GM18511 (cell line): ENCODE measurements at regions not wholly inside any gene's neighbourhood (a gene's known extent, or its start where the extent isn't known, plus 50 kb on each side); places are given as distances from the start of the nearest gene placed in this dataset.
"Not testable (repeated sequence)": the region's sequence is repeated elsewhere in the genome, so short reads cannot be mapped to it uniquely, and the experiment has no call there.

Experiments
- ATAC-seq: cut with Tn5 transposase; IDR thresholded peaks from one replicate; pipeline ENCODE4 v1.9.1; 2021; ENCODE audit warnings: mild to moderate bottlenecking, moderate library complexity; ENCODE audit not compliant: unreplicated experiment

- not testable (repeated sequence) for ATAC-seq
Observed at GRCh38 chr14:106323970-106324369, 797.6 kb downstream of the TMEM121 start.

GRCh38 chr14:106327234-106327633, 800.9 kb downstream of the TMEM121 start:
- no peak for ATAC-seq

- ATAC-seq = not testable (repeated sequence)
Observed at GRCh38 chr14:106327702-106328353, 801.4 kb downstream of the TMEM121 start.

DNA sequence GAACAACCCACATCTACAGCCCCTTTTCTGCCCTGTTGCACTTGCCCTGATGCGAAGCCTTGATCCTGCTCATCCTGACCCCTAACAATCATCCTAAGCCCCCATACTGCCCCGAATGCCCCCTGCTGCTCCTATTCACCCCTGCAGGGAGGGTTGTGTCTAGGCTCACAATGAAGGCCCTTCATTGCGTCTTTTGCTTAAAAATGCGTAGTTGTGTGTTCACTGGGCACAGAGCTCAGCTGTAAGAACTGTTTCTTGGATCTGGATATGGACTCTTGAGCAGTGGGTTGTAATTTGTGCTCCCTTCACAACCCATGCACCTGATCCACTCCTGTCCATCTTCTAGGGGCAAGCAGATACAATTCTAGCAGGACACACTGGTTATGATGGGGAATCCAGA, 802.9 kb downstream of the TMEM121 start:
- ATAC-seq = not testable (repeated sequence)

GRCh38 chr14:106329987-106330774, 803.8 kb downstream of the TMEM121 start:
- not testable (repeated sequence) for ATAC-seq

DNA sequence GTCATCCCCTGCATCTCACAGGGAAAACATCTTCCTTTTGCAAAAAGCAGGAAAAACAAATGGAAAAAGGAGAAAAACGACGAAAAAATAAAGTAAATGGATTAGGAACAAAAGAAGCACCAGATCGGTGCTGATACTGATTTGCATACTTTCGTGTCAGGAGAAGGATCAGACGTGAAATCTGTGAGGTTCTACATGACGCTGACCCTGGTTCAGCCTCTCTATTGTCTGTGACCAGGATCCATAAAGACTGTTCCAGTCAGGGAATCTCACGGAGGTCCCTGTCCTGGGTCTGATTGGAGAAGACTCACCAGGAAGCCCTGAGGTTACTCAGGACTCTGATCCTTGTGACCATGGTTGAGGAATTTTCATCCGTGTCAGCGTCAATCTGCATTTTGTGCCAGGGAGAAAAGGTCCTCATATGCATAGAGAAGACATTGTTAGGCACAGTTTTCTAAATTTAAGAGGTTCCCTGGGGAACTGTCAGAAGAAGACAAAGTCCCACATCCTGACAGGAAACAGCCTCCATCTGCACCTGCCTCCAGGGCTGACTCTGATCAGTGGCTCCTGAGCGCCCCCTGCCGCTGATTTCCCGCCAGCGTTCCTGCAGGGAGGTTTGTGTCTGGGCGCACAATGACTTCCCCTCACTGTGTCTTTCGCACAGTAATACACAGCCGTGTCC, 808.2 kb downstream of the TMEM121 start:
- not testable (repeated sequence) for ATAC-seq

DNA sequence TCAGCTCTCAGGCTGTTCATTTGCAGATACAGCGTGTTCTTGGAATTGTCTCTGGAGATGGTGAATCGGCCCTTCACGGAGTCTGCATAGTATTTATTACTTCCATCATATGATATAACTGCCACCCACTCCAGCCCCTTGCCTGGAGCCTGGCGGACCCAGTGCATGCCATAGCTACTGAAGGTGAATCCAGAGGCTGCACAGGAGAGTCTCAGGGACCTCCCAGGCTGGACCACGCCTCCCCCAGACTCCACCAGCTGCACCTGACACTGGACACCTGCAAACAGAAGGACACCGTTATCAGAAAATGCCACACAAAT, 808.7 kb downstream of the TMEM121 start:
- ATAC-seq = not testable (repeated sequence)

DNA sequence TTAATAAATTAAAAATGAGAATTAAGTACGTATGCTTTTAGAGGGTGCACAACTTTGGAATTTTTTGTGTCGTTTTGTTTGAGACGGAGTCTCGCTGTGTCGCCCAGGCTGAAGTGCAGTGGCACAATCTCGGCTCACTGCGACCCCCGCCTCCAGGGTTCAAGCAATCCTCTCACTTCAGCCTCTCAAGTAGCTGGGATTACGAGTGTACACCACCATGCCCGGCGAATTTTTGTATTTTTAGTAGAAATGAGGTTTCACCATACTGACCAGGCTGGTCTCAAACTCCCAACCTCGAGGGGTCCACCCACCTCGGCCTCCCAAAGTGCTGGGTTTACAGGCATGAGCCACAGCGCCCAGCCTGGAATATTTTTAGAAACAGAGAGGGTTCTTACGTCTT, 812.4 kb downstream of the TMEM121 start:
- not testable (repeated sequence) for ATAC-seq

DNA sequence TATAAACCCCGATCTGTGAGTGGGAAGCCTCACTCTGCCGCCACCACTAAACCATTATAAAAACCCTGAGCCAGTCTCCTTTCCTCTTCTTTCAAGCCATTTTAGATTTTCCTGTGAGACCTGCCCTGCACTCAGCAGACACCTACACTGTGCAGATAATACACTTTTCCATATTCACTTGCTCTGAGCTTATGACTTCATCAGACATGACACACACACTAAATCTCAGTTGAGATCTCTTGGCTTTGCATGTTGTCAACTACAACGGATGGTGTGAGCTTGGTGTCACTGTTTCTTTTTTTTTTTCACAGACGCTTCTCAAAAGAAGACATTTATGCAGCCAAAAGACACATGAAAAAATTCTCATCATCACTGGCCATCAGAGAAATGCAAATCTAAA, 814.3 kb downstream of the TMEM121 start:
- not testable (repeated sequence) for ATAC-seq

DNA sequence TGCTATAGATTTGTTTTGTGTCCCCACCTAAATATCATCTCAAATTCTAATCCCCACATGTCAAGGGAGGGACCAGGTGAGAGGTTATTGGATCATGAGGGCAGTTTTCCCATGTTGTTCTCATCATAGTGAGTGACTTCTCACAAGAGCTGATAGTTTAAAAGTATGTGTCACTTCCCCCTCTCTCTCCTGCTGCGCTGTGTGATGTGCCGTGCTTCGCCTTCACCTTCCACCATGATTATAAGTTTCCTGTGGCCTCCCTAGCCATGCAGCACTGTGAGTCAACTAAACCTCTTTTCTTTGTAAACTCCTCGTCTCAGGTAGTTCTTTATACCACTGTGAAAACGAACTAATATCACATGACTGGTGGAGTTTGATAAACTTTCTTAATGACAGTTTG, 814.8 kb downstream of the TMEM121 start:
- ATAC-seq = not testable (repeated sequence)

- ATAC-seq = no peak
Observed at GRCh38 chr14:106343626-106344025, 817.2 kb downstream of the TMEM121 start.

DNA sequence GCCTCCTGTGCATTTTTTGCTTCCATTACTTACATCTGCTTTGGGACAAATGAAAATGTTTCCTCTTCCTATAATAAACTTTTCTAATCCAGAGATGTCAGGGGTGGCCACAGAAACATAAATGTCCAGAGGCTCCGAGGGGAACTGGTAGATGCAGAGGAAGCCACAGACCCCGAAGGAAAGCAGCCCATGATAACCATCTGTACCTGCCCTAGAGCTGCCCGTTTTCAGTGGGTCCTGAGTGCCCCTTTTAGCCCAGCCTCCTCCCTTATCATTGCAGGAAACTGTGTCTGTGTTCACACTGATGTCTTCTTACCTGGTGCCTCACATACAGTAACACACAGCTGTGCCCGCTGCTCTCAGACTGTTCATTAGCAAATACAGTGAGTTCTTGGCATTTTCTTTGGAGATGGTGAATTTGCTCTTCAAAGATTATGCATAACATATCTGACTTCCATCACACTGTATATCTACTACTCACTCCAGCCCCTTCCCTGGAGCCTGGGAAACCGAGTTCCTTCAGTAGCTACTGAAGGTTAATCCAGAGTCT, 817.8 kb downstream of the TMEM121 start:
- not testable (repeated sequence) for ATAC-seq

DNA sequence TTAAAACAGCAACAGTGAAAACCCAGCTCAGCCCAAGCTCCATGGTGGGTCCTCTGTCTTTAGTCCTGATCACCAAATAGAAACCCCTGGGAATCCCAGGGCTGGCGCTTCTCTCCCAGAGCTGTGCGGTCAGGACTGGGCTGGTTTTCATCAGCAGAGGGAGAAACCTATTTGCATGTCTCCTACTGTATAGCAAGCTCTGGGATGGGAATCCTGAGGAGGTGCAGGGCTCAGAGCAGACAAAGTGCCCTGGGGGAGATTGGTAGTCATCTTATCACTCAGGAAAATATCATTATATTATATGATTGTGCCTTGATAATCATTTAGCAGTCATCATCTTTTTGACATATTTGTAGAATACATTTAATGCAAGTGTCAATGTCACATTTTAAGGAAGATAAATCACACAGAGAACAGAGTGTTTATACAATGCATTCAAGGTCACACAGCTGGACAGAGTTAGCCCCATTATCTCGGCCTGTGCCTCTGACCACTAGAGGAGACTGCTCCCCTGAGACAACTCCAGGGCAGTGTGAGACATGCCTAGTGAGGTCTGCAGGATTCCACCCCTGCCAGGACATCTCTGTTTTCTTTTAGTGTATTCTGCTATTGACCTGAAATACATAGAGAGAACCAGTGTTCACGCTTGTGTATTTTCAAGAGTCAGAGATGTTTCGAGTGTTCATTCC, 818.6 kb downstream of the TMEM121 start:
- not testable (repeated sequence) for ATAC-seq

DNA sequence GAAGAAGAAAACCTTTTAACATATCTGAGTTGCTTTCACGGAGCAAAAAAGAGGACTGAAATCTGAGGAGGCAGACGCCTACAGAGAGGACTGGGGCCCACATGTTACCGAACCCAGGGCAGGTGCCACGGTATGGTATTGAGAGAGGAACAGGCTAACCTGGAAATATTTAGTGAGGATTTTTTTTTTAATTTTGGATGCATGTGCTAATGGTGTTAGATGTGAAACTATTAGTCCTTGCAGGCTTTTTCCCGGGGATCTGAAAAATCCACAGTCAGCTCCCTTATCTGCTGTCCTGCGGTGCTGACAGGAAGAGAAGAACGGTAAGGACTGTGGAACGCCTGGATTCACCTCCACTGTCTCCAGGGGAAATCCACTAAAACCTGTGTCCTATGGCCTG, 819.7 kb downstream of the TMEM121 start:
- ATAC-seq = no peak

GRCh38 chr14:106346534-106347290, 820.3 kb downstream of the TMEM121 start:
- ATAC-seq = no peak

GRCh38 chr14:106347291-106347778, 821.0 kb downstream of the TMEM121 start:
- no peak for ATAC-seq

DNA sequence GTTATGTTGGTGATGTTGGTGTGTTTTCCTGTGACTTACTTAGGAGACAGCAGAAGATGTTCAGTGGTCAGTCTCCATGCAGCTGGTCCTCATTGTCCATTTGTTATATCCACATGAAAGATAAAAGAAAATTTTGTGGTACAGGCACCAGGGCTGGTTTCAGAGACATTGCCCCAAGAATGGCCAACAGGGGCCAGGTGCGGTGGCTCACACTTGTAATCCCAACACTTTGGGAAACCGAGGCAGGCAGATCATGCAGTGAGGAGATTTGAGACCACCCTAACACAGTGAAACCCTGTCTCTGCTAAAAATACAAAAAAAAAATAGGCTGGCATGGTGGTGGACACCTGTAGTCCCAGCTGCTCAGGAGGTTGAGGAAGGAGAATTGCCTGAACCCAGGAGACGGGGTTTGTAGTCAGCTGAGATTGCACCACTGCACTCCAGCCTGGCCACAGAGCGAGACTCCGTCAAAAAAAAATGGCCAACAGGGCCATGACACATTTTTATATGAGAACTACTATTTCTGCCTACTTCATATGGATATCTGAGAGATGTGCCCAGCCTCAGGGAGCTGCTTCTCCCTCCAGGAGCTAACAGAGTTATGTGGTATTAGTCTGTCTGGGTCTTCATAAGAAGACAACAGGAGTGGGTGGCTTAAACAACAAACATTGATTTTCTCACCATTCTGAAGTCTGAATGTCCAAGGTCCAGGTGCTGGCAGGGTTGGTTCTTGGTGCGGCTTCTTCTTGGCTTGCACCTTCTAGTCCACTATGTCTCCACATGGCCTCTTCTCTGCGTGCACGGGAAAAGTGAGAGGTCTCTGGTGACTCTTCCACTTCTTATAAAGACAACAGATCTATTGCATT, 821.7 kb downstream of the TMEM121 start:
- ATAC-seq = no peak

DNA sequence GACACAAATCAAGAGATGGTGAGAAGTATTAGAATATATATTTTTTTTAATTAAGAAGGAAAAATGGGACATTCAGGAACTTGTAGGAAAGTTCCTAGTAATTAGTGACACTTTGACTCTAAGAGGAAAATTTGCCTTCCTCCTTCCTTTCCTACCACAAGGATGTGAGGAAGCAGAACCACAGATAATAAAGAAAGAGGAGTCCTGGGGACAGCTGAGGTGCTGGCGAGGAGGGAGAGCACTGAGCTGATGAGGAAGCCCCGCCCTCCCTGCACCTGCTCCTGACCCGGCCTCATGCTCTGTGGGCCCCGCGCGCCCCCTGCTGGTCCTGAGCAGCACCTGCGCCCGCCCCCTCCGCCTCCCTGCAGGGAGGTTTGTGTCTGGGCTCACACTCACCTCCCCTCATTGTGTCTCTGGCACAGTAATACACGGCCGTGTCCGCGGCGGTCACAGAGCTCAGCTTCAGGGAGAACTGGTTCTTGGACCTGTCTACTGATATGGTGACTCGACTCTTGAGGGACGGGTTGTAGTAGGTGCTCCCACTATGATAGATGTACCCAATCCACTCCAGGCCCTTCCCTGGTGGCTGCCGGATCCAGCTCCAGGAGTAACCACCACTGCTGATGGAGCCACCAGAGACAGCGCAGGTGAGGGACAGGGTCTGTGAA, 822.6 kb downstream of the TMEM121 start:
- ATAC-seq = not testable (repeated sequence)
